ENCODE measurements at regions not wholly inside any gene's neighbourhood (a gene's known extent, or its start where the extent isn't known, plus 50 kb on each side); places are given as distances from the start of the nearest gene placed in this dataset.

DNA sequence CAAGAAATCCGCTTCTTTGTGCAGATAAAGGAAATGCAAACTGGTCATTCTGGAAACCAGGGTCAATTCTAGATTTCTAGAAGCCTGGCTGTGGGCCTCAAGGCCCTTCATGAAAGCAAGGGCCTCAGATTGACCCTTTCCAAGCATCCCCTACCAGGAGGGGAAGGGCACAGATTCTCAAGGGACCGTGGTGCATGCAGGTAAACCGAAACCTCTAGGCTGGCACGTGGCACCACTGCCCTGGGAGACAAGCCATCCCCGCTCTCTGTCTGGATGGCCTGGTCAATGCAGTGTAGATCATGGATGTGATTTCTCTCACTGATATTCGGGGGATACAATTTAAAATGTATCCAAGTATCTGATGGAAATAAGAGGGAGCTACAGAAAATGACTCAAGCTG lies 69.4 kb downstream of the TOMM20 start:
- DNase-seq (ENCODE audit: low spot score), result no peak

DNA sequence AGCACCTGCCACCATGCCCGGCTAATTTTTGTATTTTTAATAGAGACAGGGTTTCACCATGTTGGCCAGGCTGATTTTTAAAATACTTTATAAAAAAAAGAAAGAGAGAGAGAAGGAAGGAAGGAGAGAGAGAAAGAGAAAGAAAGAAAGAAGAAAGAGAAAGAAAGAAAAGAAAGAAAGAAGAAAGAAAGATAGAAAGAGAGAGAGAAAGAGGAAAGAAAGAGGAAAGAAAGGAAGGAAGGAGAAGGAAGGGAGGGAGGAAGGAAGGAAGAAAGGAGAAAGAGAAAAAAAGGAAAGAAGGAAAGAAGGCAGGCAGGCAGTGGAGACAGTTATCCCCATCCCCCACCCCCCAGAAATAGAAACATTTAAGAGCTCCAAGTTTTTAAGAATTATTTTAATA lies 69.9 kb downstream of the TOMM20 start:
- DNase-seq (ENCODE audit: low spot score), result no peak

DNA sequence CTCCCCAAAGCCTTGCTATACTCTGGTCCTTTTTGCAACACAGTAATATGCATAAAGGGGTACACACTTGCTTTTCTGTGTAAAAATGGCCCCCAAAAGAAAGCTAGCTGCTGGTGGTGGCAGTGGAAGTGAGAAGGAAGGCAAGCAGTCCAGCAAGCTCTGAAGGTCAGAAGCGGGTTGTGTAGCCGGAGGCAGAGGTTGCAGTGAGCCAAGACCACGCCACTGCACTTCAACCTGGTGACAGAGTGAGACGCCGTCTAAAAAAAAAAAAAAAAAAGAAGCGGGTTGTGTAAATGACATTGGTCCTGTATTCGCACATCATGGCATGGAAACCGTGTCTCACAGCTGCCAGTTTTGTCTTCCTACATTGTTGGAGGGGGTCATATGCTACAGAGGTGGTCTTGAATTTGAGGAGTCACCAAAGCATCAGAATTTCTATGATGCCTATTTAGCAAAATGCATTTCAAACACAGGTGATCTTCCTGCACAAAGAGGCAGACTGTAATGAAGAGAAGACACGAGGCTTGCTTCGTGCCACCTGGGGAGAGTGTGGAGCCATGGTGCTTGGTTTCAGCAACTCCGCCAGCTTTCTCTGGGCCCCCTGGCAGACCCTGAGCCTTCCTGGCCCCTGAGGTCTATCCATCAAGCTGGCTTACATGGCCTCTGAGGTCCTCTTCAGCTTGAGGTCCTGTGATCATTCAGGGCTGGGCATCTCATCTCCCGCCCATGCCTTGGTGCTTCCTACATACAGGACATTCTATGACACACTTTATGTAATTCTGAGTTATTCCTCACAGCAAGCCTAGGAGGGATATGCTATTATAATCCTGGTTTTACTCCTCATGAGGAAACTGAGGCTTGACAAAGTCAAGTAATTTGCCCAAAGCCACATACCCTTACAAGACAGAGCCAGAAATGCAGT lies 71.0 kb downstream of the TOMM20 start:
- no peak for DNase-seq (ENCODE audit: low spot score)

DNA sequence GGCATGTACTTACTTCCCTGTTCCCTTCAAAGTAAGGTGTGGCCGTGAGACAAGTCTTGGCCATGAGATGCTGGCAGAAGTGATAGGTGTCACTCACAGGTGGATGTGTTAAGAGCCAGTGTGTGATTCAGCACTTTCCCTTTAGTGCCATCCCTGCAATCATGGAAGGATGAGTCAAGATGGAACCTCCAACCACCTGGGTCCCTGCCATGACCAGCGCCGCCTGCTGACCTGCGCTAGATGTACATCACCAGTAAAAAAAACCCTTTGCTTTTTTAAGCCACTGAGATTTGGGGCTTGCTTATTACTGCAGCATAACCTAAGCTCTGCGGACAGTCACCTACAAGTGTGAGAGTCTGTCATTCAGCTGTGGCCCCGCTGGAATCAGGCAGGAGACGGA lies 71.7 kb downstream of the TOMM20 start:
- no peak for DNase-seq (ENCODE audit: low spot score)

DNA sequence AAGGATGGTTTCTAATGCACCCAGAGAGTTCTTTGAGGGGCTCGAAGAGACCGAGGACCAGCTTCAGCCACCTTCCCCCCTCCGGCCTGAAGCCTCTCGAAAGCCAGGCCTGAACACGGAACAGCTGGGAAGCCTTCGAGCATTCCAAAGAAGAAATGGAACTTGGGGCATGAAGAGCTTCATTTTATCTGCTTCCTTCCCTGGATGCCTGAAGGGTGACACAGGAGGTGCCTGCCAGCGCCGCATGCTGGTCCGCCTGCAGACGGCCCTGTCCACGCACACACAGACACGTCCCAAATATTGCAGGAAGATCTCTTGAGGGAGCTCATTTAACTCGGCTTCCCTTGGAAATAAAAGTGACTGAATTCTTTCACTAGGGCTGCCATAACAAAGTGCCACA lies 73.7 kb downstream of the TOMM20 start:
- DNase-seq (ENCODE audit: low spot score), result no peak

DNA sequence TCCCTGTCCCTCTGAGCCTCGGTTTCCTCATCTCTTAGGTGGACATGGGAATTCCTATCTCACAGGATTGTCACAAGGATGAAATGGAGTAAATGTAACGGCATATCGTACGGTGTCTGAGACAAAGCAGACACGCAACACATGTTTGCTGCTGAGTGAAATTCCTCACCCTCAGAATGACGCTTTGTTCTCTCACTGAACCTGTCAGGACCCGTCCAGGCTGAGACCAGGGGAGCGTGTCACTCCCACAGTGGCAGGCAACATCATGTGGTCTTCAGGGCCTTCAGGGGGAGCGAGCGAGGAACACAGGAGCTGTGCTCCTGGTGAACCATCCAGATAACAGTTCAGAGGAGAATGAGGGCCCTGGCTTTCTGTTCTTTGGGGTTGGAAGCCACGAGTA lies 74.2 kb downstream of the TOMM20 start:
- no peak for DNase-seq (ENCODE audit: low spot score)

DNA sequence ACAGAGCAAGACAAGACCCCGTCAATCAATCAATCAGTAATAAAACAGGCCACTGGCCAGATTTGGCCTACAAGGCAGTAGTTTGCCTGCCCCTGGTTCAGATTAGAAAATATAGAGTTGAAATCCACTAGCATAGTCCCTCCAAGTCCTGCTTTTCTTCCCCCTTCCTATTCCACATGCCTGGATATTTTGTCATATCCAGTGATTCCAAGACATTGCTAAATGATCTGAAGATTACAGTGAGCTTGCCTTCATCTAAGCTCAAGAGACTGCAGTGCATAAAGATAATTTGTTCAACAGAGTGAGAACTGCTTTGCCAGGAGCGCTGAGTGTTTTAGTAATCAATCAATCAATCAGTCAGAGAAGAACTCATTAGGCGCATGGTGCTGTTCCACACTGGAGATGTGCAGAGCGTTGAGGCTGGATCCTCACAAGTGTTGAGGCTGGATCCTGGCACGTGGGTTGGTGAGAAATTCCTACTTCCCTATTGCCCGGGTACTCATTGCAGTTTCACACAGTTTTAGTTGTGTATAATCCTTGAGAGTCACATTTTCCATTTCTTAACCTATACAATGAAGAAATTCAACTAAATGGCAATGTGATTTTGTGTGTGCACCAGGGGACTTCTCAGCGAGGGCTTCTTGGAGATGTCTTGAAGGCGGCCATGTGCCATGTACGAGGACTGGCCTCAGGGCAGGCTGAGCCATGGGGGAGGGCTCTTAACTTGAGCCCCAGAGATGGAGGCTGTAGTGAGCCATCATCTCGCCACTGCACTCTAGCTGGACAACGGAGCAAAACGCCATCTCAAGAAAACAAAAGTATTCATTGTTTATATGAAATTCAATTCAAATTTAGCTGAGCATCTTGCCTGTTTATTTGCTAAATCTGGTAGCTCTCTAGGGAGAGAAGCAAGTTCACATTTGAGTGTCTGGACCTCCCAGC lies 76.3 kb downstream of the TOMM20 start:
- DNase-seq (ENCODE audit: low spot score), result no peak

DNA sequence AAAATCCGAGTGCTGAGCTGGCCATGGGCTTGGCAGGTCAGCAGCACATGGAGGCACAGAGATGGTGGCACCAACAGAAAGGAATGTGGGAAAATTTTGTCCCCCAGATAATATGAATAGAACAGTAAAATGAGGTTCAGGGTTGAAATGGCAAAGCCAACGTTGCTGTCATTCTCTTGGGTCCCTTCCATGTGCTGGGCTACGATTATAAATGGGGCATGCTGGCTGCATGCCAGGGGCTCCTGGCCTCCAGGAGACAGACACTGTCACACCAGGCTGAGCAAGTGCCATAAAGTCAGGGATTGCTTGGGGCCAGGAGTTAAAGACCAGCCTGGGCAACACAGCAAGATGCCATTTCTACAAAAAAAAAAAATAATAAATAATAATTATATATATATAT lies 77.1 kb downstream of the TOMM20 start:
- DNase-seq (ENCODE audit: low spot score), result no peak

DNA sequence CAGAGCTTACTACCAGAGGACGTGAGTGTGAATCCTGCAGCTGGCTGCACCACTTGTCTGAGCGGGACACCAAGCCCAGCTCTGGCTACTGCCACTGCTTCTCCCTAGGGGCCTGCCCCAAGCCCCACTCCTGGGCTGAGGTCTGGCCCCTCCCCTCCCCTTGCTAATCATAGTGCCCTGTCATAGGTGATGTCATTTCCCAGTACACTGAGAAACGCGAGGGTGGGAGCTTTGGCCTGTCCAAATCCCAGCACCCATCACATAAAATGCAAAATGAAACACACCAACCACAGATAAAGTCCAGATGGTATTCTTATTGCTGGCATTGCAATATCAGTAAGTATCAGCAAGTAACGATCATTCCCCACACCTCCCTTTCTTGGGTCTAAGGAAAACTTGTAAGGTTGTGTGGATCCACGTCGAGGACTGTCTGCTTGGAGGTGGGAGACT lies 77.7 kb downstream of the TOMM20 start:
- DNase-seq (ENCODE audit: low spot score), result peak; percentile 35

DNA sequence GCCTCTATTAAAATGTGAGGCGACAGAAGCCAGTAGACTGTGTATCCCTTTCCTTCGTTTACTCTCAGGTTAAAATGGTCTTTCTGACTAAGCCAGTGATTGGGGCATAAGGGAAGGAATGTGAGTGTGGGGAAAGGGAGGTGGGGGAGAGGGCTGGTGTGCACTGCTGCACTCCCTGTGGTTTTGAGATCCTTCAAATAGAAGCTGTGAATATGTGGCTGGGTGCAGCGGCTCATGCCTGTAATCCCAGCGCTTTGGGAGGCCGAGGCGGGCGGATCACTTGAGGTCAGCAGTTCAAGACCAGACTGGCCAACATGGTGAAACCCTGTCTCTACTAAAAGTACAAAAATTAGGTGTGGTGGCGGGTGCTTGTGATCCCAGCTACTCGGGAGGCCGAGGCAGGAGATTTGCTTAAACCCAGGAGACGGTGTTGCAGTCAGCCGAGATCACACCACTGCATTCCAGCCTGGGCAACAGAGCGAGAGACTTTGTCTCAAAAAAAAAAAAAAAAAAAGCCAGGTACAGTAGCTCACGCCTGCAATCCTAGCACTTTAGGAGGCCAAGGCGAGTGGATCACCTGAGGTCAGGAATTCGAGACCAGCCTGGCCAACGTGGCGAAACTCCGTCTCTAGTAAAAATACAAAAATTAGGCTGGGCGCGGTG lies 78.8 kb downstream of the TOMM20 start:
- DNase-seq (ENCODE audit: low spot score), result peak; percentile 57

DNA sequence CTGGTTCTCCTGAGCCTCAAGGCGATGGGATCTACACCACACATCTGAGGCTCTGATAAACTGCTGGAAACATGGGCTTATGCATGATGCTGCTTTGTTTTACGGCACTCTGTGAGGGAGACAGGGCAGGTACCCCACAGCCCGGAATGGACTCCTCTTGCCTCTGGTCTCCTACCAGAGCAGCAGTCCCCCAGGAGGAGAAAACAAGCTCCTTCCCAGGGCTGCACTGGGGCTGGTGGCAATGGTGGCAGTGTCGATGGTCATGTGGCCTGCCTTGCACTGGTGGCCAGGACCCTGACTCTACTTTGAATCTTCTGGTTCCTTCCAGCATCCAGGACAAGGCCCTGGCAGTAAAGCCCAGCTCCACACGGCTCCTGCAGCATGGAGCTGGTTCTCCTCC lies 79.4 kb downstream of the TOMM20 start:
- DNase-seq (ENCODE audit: low spot score), result no peak

DNA sequence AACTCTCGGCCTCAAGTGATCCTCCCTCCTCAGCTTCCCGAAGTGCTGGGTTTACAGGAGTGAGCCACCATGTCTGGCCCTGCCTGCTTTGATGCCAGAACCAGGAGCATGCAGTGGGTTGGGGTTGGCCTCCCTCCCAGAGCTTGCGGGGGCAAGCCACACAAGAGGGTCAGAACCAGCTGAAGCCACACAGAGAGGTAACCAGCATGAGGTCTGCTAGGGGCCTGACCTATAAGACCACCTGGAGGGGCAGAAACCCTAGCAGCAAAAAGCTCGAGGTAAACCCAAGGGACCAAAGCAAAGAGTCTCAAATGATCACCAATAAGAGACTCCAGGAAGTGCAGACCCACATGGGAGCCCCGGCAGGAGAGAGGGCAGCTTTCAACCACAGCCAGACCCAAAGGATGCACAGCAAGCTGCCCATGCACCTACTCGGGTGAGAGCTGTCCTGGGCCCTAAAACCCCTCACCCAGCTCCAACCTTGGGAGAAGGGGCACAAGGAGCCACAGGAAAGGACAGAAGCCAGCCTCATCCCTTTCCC lies 81.2 kb downstream of the TOMM20 start:
- no peak for DNase-seq (ENCODE audit: low spot score)

DNA sequence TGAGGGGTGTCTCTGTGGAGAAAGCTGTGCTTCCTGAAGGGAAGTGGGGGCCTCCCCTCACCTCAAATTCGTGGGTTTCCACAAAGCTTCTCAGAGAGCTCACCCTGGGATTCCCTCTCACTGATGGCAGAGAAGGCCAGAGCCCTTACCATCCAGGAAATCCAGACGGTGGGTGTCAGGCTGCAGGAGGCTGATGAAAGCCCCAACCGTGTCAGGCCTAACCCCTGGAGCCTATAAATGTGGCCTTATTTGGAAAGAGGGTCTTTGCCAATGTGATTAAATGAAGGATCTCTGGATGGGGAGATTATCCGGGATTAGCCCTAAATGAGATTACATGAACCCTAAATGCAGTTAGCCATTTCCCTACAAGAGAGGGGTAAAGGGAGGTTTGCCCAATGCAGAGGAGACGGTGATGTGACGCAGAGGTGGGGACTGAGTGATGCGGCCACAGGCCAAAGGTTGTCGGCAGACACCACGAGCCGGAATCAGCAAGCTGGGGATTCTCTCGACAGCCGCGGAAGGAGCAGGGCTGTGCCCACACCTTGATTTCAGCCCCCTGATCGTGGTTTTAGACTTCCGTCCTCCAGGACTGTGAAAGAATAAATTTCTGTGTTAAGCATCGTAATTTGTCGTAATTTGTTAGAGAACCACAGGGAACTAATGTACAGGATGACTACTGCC lies 82.6 kb downstream of the TOMM20 start:
- no peak for DNase-seq (ENCODE audit: low spot score)

DNA sequence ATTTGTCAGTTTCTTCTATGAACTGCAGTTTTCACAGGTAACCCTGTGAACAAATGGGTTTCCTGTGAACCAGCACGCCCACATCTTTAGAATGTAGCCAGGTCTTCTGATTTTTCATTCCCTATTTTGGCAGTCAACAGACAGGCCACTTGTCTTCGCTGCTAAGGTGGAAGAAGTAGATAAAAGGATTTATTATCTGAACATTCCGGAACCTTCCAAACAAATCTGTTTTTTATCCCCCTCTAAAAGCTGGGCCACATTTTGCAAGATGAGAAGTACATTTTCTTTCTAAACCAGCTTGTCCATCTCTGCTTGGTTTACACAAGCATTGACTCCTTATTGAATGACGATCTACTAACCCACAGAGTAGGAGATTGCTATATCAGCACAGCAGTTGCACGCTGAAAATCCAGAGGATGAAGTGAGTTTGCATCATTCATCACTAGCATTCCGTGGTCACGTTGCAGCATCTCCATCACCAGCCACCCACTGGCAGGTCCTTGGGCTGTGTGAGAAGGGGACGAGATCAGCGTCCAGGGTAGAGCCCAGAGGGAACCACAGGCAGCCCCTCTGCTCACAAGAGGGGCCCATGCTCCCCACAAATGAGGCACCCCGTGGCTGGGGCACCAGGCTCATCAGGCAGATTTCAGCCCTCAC lies 83.5 kb downstream of the TOMM20 start:
- DNase-seq (ENCODE audit: low spot score), result no peak

DNA sequence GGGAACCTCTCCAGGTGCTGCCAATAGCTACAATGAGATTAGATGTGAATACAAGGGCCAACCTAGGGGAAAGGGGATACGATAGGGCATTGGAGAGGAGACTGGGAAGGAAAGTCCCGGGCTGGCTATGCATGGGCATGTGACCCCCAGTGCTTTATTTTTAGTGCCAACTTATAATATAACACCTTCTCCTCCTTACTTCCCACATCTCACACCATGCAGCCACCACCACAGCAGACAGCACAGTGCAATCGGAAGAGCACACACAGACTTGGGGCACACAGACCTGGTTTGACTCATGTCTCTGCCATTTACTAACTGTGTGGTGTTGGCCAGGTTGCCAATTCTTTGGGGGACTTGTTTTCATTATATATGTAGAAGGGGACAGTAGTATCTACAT lies 85.4 kb downstream of the TOMM20 start:
- DNase-seq (ENCODE audit: low spot score), result no peak

DNA sequence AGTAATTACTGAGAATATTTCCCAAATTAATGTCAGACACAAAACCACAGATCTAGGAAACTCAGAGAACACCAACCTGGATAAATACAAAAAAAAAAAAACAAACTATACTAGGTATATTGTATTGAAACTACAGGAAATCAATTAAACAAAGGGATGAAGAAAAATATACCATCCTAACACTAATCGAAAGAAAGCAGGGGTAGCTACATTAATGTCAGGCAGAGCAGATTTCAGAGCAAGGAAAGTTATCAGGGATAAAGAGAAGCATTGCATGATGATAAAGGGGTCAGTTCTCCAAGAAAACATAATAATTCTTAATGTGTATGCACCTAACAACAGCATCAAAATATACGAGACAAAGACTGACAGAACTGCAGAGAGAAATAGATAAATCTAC lies 89.9 kb downstream of the TOMM20 start:
- no peak for DNase-seq (ENCODE audit: low spot score)

DNA sequence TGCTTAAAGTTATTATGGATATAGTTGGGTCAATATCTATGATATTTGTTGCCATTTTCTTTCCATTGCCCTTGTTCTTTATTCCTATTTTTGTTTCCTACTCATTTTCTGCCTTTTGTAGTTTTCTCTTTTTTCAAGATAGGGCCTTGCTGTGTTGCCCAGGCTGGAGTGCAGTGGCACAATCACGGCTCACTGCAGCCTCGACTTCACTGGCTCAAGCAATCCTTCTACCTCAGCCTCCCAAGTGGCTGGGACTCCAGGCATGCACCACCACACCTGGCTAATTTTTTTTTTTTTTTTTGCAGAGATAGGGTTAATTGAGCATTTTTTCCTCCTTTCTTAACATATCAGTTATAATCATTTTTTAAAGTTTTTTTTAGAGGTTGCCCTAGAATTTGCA lies 92.7 kb downstream of the TOMM20 start:
- DNase-seq (ENCODE audit: low spot score), result no peak

DNA sequence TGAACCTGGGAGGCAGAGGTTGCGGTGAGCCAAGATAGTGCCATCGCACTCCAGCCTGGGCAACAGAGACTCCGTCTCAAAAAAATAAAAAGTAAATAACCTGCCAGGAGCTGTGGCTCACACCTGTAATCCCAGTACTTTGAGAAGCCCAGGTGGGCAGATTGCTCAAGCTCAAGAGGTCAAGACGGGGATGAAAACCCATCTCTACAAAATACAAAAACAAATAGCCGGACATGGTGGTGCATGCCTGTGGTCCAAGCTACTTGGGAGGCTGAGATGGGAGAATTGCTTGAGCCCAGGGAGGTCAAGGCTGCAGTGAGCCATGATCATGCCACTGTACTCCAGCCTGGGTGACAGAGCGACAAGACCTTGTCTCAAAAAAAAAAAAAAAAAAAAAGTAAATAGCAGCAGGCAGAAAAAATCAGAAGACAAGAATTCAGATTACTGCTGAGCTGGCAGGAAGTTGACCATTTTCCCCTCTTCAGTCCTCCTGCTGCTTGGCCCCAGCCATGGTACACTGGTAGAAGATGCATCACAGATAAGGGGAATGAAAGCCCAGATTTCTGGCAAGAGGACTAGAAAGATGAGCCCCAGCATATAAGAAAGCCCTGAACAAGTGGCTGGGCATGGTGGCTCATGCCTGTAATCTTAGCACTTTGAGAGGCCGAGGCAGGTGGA lies 97.6 kb downstream of the TOMM20 start:
- no peak for DNase-seq (ENCODE audit: low spot score)

DNA sequence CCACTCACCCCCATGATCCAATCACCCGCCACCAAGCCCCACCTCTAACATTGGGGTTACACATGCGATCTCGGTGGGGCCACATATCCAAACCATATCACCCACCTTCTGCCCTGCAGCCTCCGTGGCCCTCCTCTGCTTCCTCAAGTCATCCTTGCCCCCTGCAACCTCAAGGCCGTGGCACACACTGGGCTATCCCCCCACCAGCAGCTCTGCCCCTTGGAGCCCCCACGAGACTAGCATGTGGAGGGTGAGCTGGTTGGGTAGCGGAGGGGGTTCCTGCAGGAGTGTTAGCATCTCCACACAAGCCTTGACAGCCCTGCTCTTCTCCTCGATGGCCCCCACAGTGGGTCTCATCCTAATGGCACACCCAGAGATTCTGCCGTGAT lies 100.8 kb downstream of the TOMM20 start:
- no peak for DNase-seq (ENCODE audit: low spot score)

All from H4 (cell line).